ENCODE measurements at regions not wholly inside any gene's neighbourhood (a gene's known extent, or its start where the extent isn't known, plus 50 kb on each side); places are given as distances from the start of the nearest gene placed in this dataset.

DNA sequence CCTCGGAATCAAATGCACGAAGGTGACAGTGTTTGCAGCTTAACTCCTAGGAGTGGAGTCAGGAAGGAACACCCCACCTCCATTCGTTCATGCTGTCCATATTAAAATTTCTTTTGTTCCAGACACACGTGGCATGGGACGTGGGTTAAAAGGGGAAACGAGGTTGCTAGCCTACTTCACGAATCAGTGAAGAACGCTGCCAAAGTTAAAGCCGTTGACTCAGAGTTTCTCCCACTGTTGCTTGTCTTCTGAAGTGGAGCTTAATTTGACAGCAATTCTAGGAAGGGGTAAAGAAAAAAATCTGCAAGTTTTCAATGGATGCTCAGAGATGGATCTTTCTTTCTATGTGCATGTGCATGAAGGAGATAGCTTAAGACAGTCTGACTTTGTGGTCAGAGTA is 499.1 kb downstream of the CD83 start:
- TF ChIP-seq POLR2A (IDR thresholded peaks at IDR 0.05) (no peak), EP300 (IDR thresholded peaks at IDR 0.05) (no peak)
- TF ChIP-seq, protein P1, sequence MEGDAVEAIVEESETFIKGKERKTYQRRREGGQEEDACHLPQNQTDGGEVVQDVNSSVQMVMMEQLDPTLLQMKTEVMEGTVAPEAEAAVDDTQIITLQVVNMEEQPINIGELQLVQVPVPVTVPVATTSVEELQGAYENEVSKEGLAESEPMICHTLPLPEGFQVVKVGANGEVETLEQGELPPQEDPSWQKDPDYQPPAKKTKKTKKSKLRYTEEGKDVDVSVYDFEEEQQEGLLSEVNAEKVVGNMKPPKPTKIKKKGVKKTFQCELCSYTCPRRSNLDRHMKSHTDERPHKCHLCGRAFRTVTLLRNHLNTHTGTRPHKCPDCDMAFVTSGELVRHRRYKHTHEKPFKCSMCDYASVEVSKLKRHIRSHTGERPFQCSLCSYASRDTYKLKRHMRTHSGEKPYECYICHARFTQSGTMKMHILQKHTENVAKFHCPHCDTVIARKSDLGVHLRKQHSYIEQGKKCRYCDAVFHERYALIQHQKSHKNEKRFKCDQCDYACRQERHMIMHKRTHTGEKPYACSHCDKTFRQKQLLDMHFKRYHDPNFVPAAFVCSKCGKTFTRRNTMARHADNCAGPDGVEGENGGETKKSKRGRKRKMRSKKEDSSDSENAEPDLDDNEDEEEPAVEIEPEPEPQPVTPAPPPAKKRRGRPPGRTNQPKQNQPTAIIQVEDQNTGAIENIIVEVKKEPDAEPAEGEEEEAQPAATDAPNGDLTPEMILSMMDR (IDR thresholded peaks at IDR 0.05), result no peak
